ENCODE measurements at regions not wholly inside any gene's neighbourhood (a gene's known extent, or its start where the extent isn't known, plus 50 kb on each side); places are given as distances from the start of the nearest gene placed in this dataset.

DNA sequence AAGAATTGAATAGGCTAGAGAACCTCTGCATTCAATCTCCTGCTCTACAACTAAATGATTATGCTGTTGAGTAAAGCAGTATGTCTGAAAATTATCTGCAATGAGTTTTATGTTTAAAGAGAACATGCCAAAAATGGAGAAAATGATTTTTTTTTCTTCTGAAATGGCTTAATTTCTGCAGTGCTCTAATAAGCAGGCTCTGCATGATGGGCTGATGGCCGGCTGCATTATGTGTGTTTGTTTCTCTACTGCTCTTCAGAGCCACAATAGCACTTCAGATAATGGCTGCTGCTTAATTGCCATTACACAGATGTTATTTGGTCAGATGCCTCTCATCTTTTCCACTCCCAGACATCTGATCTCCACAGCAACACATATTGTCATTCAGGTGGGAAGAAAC, 286.4 kb upstream of the DMAC1 start:
- Histone ChIP-seq H3K9me1 (replicated peaks; ENCODE audit: control insufficient read depth, extremely low read depth, insufficient read depth, low read length) (no peaks in the 10 kb centered on the region), H3K36me3 (ENCODE audit: control insufficient read depth in 2 of 2, extremely low read depth in 1 of 2, insufficient read depth in 2 of 2, low read length in 2 of 2) (no peaks in the 10 kb centered on the region), H3K4me3 (replicated peaks in 1 of 3; ENCODE audit: insufficient read depth in 1 of 3, low read depth in 1 of 3, low read length in 3 of 3) (no peak overlapping the region), H3K9ac (replicated peaks; ENCODE audit: extremely low read depth, insufficient read depth, low read length) (no peak overlapping the region), H3K27ac (ENCODE audit: insufficient read depth, low read depth, low read length) (no peak overlapping the region), H4K20me1 (replicated peaks; ENCODE audit: control insufficient read depth, extremely low read depth, insufficient read depth, low read length) (no peaks in the 10 kb centered on the region), H3K79me2 (ENCODE audit: control insufficient read depth, insufficient read depth, low read length) (no peaks in the 10 kb centered on the region), H3K9me3 (replicated peaks; ENCODE audit: control insufficient read depth, insufficient read depth, low read length) (no peaks in the 10 kb centered on the region), H3K4me1 (ENCODE audit: control insufficient read depth, extremely low read depth, insufficient read depth, low read length) (no peaks in the 10 kb centered on the region), H3K27me3 (ENCODE audit: control insufficient read depth in 2 of 2, insufficient read depth in 2 of 2, low read length in 2 of 2) (no peaks in the 10 kb centered on the region), H2AFZ (ENCODE audit: low read depth, low read length) (no peak overlapping the region), H3K4me2 (ENCODE audit: insufficient read depth, low read length) (no peak overlapping the region)
- POLR2A ChIA-PET: no interaction called here
- no TSS peak for BruUV-seq (replicated peaks)
- CTCF ChIA-PET: no interaction called here
- intact Hi-C loops (cut with micrococcal nuclease): no loop called here
- FAIRE-seq: no peak
- no peak for DNase-seq (ENCODE audit: low read depth, low spot score)
- no peak for TF ChIP-seq MYC (IDR thresholded peaks at IDR 0.05; ENCODE audit: low read depth, low read length)
- no peak for TF ChIP-seq POLR2AphosphoS5 (IDR thresholded peaks at IDR 0.05; ENCODE audit: insufficient read depth, low read depth, low read length)
- TF ChIP-seq EZH2 (IDR thresholded peaks at IDR 0.05; ENCODE audit: borderline replicate concordance, low read depth, low read length, severe bottlenecking): no peak
- TF ChIP-seq, protein P1, sequence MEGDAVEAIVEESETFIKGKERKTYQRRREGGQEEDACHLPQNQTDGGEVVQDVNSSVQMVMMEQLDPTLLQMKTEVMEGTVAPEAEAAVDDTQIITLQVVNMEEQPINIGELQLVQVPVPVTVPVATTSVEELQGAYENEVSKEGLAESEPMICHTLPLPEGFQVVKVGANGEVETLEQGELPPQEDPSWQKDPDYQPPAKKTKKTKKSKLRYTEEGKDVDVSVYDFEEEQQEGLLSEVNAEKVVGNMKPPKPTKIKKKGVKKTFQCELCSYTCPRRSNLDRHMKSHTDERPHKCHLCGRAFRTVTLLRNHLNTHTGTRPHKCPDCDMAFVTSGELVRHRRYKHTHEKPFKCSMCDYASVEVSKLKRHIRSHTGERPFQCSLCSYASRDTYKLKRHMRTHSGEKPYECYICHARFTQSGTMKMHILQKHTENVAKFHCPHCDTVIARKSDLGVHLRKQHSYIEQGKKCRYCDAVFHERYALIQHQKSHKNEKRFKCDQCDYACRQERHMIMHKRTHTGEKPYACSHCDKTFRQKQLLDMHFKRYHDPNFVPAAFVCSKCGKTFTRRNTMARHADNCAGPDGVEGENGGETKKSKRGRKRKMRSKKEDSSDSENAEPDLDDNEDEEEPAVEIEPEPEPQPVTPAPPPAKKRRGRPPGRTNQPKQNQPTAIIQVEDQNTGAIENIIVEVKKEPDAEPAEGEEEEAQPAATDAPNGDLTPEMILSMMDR (IDR thresholded peaks at IDR 0.05; ENCODE audit: extremely low read depth in 1 of 2, insufficient read depth in 1 of 2, low read depth in 1 of 2, low read length in 2 of 2): no peak
- TF ChIP-seq MAX (IDR thresholded peaks at IDR 0.05; ENCODE audit: insufficient read depth, insufficient read length): no peak
- TF ChIP-seq POLR2A (IDR thresholded peaks at IDR 0.05; ENCODE audit: low read depth, low read length): no peak
- TF ChIP-seq FOS (IDR thresholded peaks at IDR 0.05; ENCODE audit: borderline replicate concordance, insufficient read depth, low read length): no peak
- TF ChIP-seq JUN (IDR thresholded peaks at IDR 0.05; ENCODE audit: borderline replicate concordance, insufficient read depth, insufficient read length, low read depth): no peak
- TF ChIP-seq GATA2 (IDR thresholded peaks at IDR 0.05; ENCODE audit: insufficient read depth, insufficient read length, low read depth, low read length): no peak
- dilution Hi-C loops (cut with MboI; ENCODE audit: extremely low pct_ligation_motif_present, low sequenced_read_pairs): no loop called here

Measured in endothelial cell of umbilical vein (primary cell).